ENCODE measurements at regions not wholly inside any gene's neighbourhood (a gene's known extent, or its start where the extent isn't known, plus 50 kb on each side); places are given as distances from the start of the nearest gene placed in this dataset.

DNA sequence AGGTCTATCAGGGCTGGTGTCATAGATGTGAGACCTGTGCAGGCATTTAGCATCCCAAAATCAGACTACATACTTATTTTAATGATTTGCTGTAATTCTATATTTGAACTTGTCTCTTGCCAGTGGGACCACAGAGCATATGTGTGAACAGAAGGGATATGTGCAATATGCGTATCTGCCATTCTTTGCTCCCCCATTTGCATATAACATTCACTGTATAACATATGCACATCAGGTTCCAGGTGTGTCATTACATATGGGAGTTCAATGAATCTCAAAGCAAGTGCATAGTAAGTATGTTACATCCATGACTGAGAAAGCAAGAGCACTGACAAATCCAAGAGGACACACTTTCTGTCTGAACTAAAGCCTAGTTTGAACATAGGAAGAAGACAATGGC lies 1115.1 kb upstream of the CNTN5 start:
- Histone ChIP-seq H3K9me3 (no peaks in the 10 kb centered on the region), H3K4me3 (no peak overlapping the region), H3K4me1 (no peaks in the 10 kb centered on the region), H3K27ac (no peak overlapping the region), H3K4me2 (no peak overlapping the region)
- ATAC-seq (no peak), FAIRE-seq (no peak), DNase-seq (ENCODE audit: low read depth in 1 of 2, low spot score in 1 of 2) (no peak)
- CTCF ChIA-PET, result no interaction called here
- WGBS (ENCODE audit: missing lambda C conversion rate), result 53% methylated on average over 1 of the region's 1 CpG
- POLR2A ChIA-PET, result no interaction called here
- no peak for TF ChIP-seq BHLHE40 (IDR thresholded peaks at IDR 0.05; ENCODE audit: low read depth, low read length)
- TF ChIP-seq MYC (IDR thresholded peaks at IDR 0.05; ENCODE audit: borderline replicate concordance, low read length), result no peak
- TF ChIP-seq TP53 (CRISPR knock-in tag; IDR thresholded peaks at IDR 0.05), result no peak
- no peak for TF ChIP-seq EHF (CRISPR knock-in tag; IDR thresholded peaks at IDR 0.05)
- TF ChIP-seq FOSL2 (IDR thresholded peaks at IDR 0.05), result no peak
- no peak for TF ChIP-seq FOSL2 (CRISPR knock-in tag; IDR thresholded peaks at IDR 0.05)
- TF ChIP-seq, protein P1, sequence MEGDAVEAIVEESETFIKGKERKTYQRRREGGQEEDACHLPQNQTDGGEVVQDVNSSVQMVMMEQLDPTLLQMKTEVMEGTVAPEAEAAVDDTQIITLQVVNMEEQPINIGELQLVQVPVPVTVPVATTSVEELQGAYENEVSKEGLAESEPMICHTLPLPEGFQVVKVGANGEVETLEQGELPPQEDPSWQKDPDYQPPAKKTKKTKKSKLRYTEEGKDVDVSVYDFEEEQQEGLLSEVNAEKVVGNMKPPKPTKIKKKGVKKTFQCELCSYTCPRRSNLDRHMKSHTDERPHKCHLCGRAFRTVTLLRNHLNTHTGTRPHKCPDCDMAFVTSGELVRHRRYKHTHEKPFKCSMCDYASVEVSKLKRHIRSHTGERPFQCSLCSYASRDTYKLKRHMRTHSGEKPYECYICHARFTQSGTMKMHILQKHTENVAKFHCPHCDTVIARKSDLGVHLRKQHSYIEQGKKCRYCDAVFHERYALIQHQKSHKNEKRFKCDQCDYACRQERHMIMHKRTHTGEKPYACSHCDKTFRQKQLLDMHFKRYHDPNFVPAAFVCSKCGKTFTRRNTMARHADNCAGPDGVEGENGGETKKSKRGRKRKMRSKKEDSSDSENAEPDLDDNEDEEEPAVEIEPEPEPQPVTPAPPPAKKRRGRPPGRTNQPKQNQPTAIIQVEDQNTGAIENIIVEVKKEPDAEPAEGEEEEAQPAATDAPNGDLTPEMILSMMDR (IDR thresholded peaks at IDR 0.05), result no peak
- TF ChIP-seq KDM5A (IDR thresholded peaks at IDR 0.05), result no peak

DNA sequence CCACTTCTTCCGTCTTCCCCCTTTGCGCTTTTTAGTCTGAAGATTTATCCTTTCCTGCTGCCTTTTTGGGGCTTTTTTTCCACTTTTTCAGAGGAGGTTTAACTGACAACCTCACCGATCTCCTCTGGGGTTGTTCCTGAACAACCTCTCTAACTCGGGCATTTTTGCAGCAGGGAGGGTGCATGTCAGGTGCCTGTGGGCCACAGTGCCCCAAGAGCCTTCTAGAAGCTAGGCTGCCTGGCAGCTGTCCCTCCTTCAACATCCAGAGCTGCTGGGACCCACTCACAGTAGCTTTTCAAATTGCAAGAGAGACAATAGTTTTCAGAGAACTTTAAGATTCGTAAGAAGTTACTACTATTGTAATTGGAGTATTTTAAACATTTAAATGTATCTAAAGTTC lies 1112.4 kb upstream of the CNTN5 start:
- DNase-seq (ENCODE audit: low read depth in 1 of 2, low spot score in 1 of 2), result no peak
- H3K4me2 ChIP-seq, result no peak overlapping the region
- no peak overlapping the region for H3K27ac ChIP-seq
- no peak for FAIRE-seq
- 39% methylated on average over 5 of the region's 5 CpGs for WGBS (ENCODE audit: missing lambda C conversion rate)
- ChIA-PET POLR2A (no interaction called here), CTCF (no interaction called here)
- no peak for ATAC-seq
- no peaks in the 10 kb centered on the region for H3K9me3 ChIP-seq
- TF ChIP-seq HDAC2 (IDR thresholded peaks at IDR 0.05) (no peak), MAZ (IDR thresholded peaks at IDR 0.05; ENCODE audit: borderline replicate concordance, low read depth, low read length) (no peak), POLR2A (IDR thresholded peaks at IDR 0.05; ENCODE audit: low read length) (no peak), ZC3H11A (IDR thresholded peaks at IDR 0.05) (no peak), RFX5 (IDR thresholded peaks at IDR 0.05) (no peak), SREBF2 (IDR thresholded peaks at IDR 0.05) (no peak), HEYL (CRISPR knock-in tag; IDR thresholded peaks at IDR 0.05) (no peak), NR3C1 (IDR thresholded peaks at IDR 0.05) (no peak), JUN (IDR thresholded peaks at IDR 0.05) (no peak), EHMT2 (IDR thresholded peaks at IDR 0.05; ENCODE audit: low read depth) (no peak)
- TF ChIP-seq, protein P2, sequence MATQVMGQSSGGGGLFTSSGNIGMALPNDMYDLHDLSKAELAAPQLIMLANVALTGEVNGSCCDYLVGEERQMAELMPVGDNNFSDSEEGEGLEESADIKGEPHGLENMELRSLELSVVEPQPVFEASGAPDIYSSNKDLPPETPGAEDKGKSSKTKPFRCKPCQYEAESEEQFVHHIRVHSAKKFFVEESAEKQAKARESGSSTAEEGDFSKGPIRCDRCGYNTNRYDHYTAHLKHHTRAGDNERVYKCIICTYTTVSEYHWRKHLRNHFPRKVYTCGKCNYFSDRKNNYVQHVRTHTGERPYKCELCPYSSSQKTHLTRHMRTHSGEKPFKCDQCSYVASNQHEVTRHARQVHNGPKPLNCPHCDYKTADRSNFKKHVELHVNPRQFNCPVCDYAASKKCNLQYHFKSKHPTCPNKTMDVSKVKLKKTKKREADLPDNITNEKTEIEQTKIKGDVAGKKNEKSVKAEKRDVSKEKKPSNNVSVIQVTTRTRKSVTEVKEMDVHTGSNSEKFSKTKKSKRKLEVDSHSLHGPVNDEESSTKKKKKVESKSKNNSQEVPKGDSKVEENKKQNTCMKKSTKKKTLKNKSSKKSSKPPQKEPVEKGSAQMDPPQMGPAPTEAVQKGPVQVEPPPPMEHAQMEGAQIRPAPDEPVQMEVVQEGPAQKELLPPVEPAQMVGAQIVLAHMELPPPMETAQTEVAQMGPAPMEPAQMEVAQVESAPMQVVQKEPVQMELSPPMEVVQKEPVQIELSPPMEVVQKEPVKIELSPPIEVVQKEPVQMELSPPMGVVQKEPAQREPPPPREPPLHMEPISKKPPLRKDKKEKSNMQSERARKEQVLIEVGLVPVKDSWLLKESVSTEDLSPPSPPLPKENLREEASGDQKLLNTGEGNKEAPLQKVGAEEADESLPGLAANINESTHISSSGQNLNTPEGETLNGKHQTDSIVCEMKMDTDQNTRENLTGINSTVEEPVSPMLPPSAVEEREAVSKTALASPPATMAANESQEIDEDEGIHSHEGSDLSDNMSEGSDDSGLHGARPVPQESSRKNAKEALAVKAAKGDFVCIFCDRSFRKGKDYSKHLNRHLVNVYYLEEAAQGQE (IDR thresholded peaks at IDR 0.05), result no peak
- H3K4me3 ChIP-seq, result no peak overlapping the region
- no peaks in the 10 kb centered on the region for H3K4me1 ChIP-seq

GRCh38 chr11:97909614-97910399 lies 1110.9 kb upstream of the CNTN5 start:
- ChIA-PET POLR2A (no interaction called here), CTCF (no interaction called here)
- no peaks in the 10 kb centered on the region for H3K4me1 ChIP-seq
- H3K4me2 ChIP-seq, result no peak overlapping the region
- no peak overlapping the region for H3K4me3 ChIP-seq
- H3K9me3 ChIP-seq, result no peaks in the 10 kb centered on the region
- no peak overlapping the region for H3K27ac ChIP-seq
- WGBS (ENCODE audit: missing lambda C conversion rate), result 12% methylated on average over 7 of the region's 7 CpGs
- no peak for DNase-seq (ENCODE audit: low read depth in 1 of 2, low spot score in 1 of 2)
- FAIRE-seq, result no peak
- no peak for ATAC-seq
- TF ChIP-seq SREBF2 (IDR thresholded peaks at IDR 0.05) (no peak), CBX2 (IDR thresholded peaks at IDR 0.05; ENCODE audit: borderline replicate concordance, low read depth) (no peak), CEBPB (IDR thresholded peaks at IDR 0.05) (no peak), MYC (IDR thresholded peaks at IDR 0.05; ENCODE audit: borderline replicate concordance, low read length) (no peak), EP300 (IDR thresholded peaks at IDR 0.05) (no peak), KDM5A (IDR thresholded peaks at IDR 0.05) (no peak)

Data from A549 (cell line).